ENCODE measurements at regions not wholly inside any gene's neighbourhood (a gene's known extent, or its start where the extent isn't known, plus 50 kb on each side); places are given as distances from the start of the nearest gene placed in this dataset.
"Not testable (repeated sequence)": the region's sequence is repeated elsewhere in the genome, so short reads cannot be mapped to it uniquely, and the experiment has no call there.

GRCh38 chr4:179145746-179146525, 1703.7 kb upstream of the AGA start:
- no peaks in the 10 kb centered on the region for H3K36me3 Mint-ChIP-seq
- H3K27ac Mint-ChIP-seq = no peak overlapping the region
- H3K4me3 Mint-ChIP-seq = no peak overlapping the region
- no peaks in the 10 kb centered on the region for H3K27me3 Mint-ChIP-seq
- no peak overlapping the region for H3K27ac ChIP-seq (ENCODE audit: insufficient read depth, low read length, poor library complexity, severe bottlenecking)
- H3K4me3 ChIP-seq (ENCODE audit: low read depth, low read length) = no peak overlapping the region
- H3K4me1 Mint-ChIP-seq = no peaks in the 10 kb centered on the region
- no peaks in the 10 kb centered on the region for H3K36me3 ChIP-seq (ENCODE audit: control insufficient read depth, insufficient read depth, low read length)
- H3K9me3 Mint-ChIP-seq = peaks cover 5 to 11% (median 7%) of the 10 kb centered on the region in 7 donors
- no peaks in the 10 kb centered on the region for H3K4me1 ChIP-seq (ENCODE audit: control insufficient read depth, insufficient read depth, low read length, poor library complexity, severe bottlenecking)
- ATAC-seq (ENCODE audit: low read depth in 2 of 2) = no peak
- no peaks in the 10 kb centered on the region for H3K27me3 ChIP-seq (ENCODE audit: control insufficient read depth, insufficient read depth, low read length)
- H3K9me3 ChIP-seq (ENCODE audit: control insufficient read depth in 2 of 2, low read length in 2 of 2) = no peaks in the 10 kb centered on the region
- no peak for DNase-seq

GRCh38 chr4:179151770-179152169, 1709.5 kb upstream of the AGA start:
- ATAC-seq (ENCODE audit: low read depth in 2 of 2) (no peak), DNase-seq (no peak)
- Mint-ChIP-seq H3K9me3 (peaks cover 2 to 31% (median 9%) of the 10 kb centered on the region in 7 donors), H3K4me1 (no peaks in the 10 kb centered on the region), H3K36me3 (no peaks in the 10 kb centered on the region), H3K4me3 (no peak overlapping the region), H3K27ac (no peak overlapping the region), H3K27me3 (no peaks in the 10 kb centered on the region)
- no peak overlapping the region for H3K4me3 ChIP-seq (ENCODE audit: low read depth, low read length)
- peaks cover 0 to 4% of the 10 kb centered on the region in 2 experiments for H3K9me3 ChIP-seq (ENCODE audit: control insufficient read depth in 2 of 2, low read length in 2 of 2)
- H3K4me1 ChIP-seq (ENCODE audit: control insufficient read depth, insufficient read depth, low read length, poor library complexity, severe bottlenecking) = no peaks in the 10 kb centered on the region
- H3K36me3 ChIP-seq (ENCODE audit: control insufficient read depth, insufficient read depth, low read length) = no peaks in the 10 kb centered on the region
- H3K27me3 ChIP-seq (ENCODE audit: control insufficient read depth, insufficient read depth, low read length) = no peaks in the 10 kb centered on the region
- H3K27ac ChIP-seq (ENCODE audit: insufficient read depth, low read length, poor library complexity, severe bottlenecking) = no peak overlapping the region

- no peaks in the 10 kb centered on the region for H3K27me3 Mint-ChIP-seq
- no peak for DNase-seq
- no peaks in the 10 kb centered on the region for H3K27me3 ChIP-seq (ENCODE audit: control insufficient read depth, insufficient read depth, low read length)
- H3K27ac ChIP-seq (ENCODE audit: insufficient read depth, low read length, poor library complexity, severe bottlenecking) = no peak overlapping the region
- no peak overlapping the region for H3K4me3 ChIP-seq (ENCODE audit: low read depth, low read length)
- no peaks in the 10 kb centered on the region for H3K36me3 ChIP-seq (ENCODE audit: control insufficient read depth, insufficient read depth, low read length)
- no peaks in the 10 kb centered on the region for H3K4me1 Mint-ChIP-seq
- no peak for ATAC-seq (ENCODE audit: low read depth in 2 of 2)
- H3K4me1 ChIP-seq (ENCODE audit: control insufficient read depth, insufficient read depth, low read length, poor library complexity, severe bottlenecking) = no peaks in the 10 kb centered on the region
- no peak overlapping the region for H3K4me3 Mint-ChIP-seq
- no peaks in the 10 kb centered on the region for H3K9me3 ChIP-seq (ENCODE audit: control insufficient read depth in 2 of 2, low read length in 2 of 2)
- H3K36me3 Mint-ChIP-seq = no peaks in the 10 kb centered on the region
- peaks cover 3 to 17% (median 14%) of the 10 kb centered on the region in 7 donors for H3K9me3 Mint-ChIP-seq
- no peak overlapping the region for H3K27ac Mint-ChIP-seq
Observed at GRCh38 chr4:179163147-179163546, 1720.9 kb upstream of the AGA start.

GRCh38 chr4:179164267-179164999, 1722.2 kb upstream of the AGA start:
- Histone ChIP-seq H3K36me3 (ENCODE audit: control insufficient read depth, insufficient read depth, low read length) (no peaks in the 10 kb centered on the region), H3K4me3 (ENCODE audit: low read depth, low read length) (no peak overlapping the region), H3K27me3 (ENCODE audit: control insufficient read depth, insufficient read depth, low read length) (no peaks in the 10 kb centered on the region), H3K9me3 (ENCODE audit: control insufficient read depth in 2 of 2, low read length in 2 of 2) (no peaks in the 10 kb centered on the region), H3K27ac (ENCODE audit: insufficient read depth, low read length, poor library complexity, severe bottlenecking) (no peak overlapping the region), H3K4me1 (ENCODE audit: control insufficient read depth, insufficient read depth, low read length, poor library complexity, severe bottlenecking) (no peaks in the 10 kb centered on the region)
- ATAC-seq (ENCODE audit: low read depth in 2 of 2) (no peak), DNase-seq (no peak)
- H3K36me3 Mint-ChIP-seq = no peaks in the 10 kb centered on the region
- no peaks in the 10 kb centered on the region for H3K4me1 Mint-ChIP-seq
- H3K27me3 Mint-ChIP-seq = no peaks in the 10 kb centered on the region
- H3K4me3 Mint-ChIP-seq = no peak overlapping the region
- no peak overlapping the region for H3K27ac Mint-ChIP-seq
- peaks cover 3 to 24% (median 15%) of the 10 kb centered on the region in 7 donors for H3K9me3 Mint-ChIP-seq

GRCh38 chr4:179165000-179165738, 1722.9 kb upstream of the AGA start:
- H3K9me3 ChIP-seq (ENCODE audit: control insufficient read depth in 2 of 2, low read length in 2 of 2) = no peaks in the 10 kb centered on the region
- ATAC-seq (ENCODE audit: low read depth in 2 of 2) = no peak
- H3K36me3 ChIP-seq (ENCODE audit: control insufficient read depth, insufficient read depth, low read length) = no peaks in the 10 kb centered on the region
- peaks cover 3 to 30% (median 17%) of the 10 kb centered on the region in 7 donors for H3K9me3 Mint-ChIP-seq
- H3K27ac Mint-ChIP-seq = no peak overlapping the region
- H3K4me1 ChIP-seq (ENCODE audit: control insufficient read depth, insufficient read depth, low read length, poor library complexity, severe bottlenecking) = no peaks in the 10 kb centered on the region
- no peak for DNase-seq
- H3K4me3 ChIP-seq (ENCODE audit: low read depth, low read length) = no peak overlapping the region
- no peaks in the 10 kb centered on the region for H3K27me3 ChIP-seq (ENCODE audit: control insufficient read depth, insufficient read depth, low read length)
- H3K27me3 Mint-ChIP-seq = no peaks in the 10 kb centered on the region
- H3K4me3 Mint-ChIP-seq = no peak overlapping the region
- H3K27ac ChIP-seq (ENCODE audit: insufficient read depth, low read length, poor library complexity, severe bottlenecking) = no peak overlapping the region
- H3K4me1 Mint-ChIP-seq = no peaks in the 10 kb centered on the region
- H3K36me3 Mint-ChIP-seq = no peaks in the 10 kb centered on the region

- DNase-seq = no peak
- Histone ChIP-seq H3K4me3 (ENCODE audit: low read depth, low read length) (no peak overlapping the region), H3K4me1 (ENCODE audit: control insufficient read depth, insufficient read depth, low read length, poor library complexity, severe bottlenecking) (no peaks in the 10 kb centered on the region), H3K27me3 (ENCODE audit: control insufficient read depth, insufficient read depth, low read length) (no peaks in the 10 kb centered on the region), H3K36me3 (ENCODE audit: control insufficient read depth, insufficient read depth, low read length) (no peaks in the 10 kb centered on the region), H3K27ac (ENCODE audit: insufficient read depth, low read length, poor library complexity, severe bottlenecking) (no peak overlapping the region), H3K9me3 (ENCODE audit: control insufficient read depth in 2 of 2, low read length in 2 of 2) (no peaks in the 10 kb centered on the region)
- peaks cover 3 to 29% (median 17%) of the 10 kb centered on the region in 7 donors for H3K9me3 Mint-ChIP-seq
- ATAC-seq (ENCODE audit: low read depth in 2 of 2) = no peak
- no peaks in the 10 kb centered on the region for H3K36me3 Mint-ChIP-seq
- no peaks in the 10 kb centered on the region for H3K4me1 Mint-ChIP-seq
- no peak overlapping the region for H3K4me3 Mint-ChIP-seq
- H3K27ac Mint-ChIP-seq = no peak overlapping the region
- no peaks in the 10 kb centered on the region for H3K27me3 Mint-ChIP-seq
Observed at GRCh38 chr4:179165862-179166261, 1723.6 kb upstream of the AGA start.

GRCh38 chr4:179170308-179170707, 1728.1 kb upstream of the AGA start:
- not testable (repeated sequence) for H3K4me3 Mint-ChIP-seq; H3K36me3 ChIP-seq (ENCODE audit: control insufficient read depth, insufficient read depth, low read length); H3K27ac Mint-ChIP-seq; H3K27me3 ChIP-seq (ENCODE audit: control insufficient read depth, insufficient read depth, low read length); H3K4me1 Mint-ChIP-seq; H3K4me3 ChIP-seq (ENCODE audit: low read depth, low read length); H3K27me3 Mint-ChIP-seq; H3K36me3 Mint-ChIP-seq; H3K9me3 ChIP-seq (ENCODE audit: control insufficient read depth in 2 of 2, low read length in 2 of 2); H3K4me1 ChIP-seq (ENCODE audit: control insufficient read depth, insufficient read depth, low read length, poor library complexity, severe bottlenecking); DNase-seq; H3K27ac ChIP-seq (ENCODE audit: insufficient read depth, low read length, poor library complexity, severe bottlenecking); ATAC-seq (ENCODE audit: low read depth in 2 of 2)
- peaks cover 4 to 26% (median 18%) of the 10 kb centered on the region in 7 donors for H3K9me3 Mint-ChIP-seq
